ENCODE measurements at regions not wholly inside any gene's neighbourhood (a gene's known extent, or its start where the extent isn't known, plus 50 kb on each side); places are given as distances from the start of the nearest gene placed in this dataset.

DNA sequence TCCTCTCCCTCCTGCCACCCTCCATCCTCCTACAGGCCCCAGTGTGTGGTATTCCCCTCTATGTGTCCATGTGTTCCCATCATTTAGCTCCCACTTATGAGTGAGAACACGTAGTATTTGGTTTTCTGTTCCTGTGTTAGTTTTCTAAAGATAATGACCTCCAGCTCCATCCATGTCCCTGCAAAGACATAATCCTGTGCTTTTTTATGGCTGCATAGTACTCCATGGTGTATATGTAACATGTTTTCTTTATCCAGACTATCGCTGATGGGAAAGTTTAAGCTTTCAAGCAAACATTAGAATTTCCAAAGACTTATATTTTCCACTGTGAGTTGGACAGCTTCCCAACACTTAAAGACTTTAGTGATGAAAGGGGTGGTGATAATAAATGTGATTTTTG lies 105.9 kb upstream of the PIAS1 start:
- TF ChIP-seq, protein P1, sequence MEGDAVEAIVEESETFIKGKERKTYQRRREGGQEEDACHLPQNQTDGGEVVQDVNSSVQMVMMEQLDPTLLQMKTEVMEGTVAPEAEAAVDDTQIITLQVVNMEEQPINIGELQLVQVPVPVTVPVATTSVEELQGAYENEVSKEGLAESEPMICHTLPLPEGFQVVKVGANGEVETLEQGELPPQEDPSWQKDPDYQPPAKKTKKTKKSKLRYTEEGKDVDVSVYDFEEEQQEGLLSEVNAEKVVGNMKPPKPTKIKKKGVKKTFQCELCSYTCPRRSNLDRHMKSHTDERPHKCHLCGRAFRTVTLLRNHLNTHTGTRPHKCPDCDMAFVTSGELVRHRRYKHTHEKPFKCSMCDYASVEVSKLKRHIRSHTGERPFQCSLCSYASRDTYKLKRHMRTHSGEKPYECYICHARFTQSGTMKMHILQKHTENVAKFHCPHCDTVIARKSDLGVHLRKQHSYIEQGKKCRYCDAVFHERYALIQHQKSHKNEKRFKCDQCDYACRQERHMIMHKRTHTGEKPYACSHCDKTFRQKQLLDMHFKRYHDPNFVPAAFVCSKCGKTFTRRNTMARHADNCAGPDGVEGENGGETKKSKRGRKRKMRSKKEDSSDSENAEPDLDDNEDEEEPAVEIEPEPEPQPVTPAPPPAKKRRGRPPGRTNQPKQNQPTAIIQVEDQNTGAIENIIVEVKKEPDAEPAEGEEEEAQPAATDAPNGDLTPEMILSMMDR (conservative IDR thresholded peaks at IDR 0.05 in 1 of 2, IDR thresholded peaks at IDR 0.05 in 1 of 2; ENCODE audit: low read depth in 1 of 2, low read length in 2 of 2), result no peak
- TF ChIP-seq EZH2 (IDR thresholded peaks at IDR 0.05; ENCODE audit: low read length, missing control alignments), result no peak

Measured in fibroblast of lung (primary cell).